PFSK-1 (cell line): ENCODE measurements at regions not wholly inside any gene's neighbourhood (a gene's known extent, or its start where the extent isn't known, plus 50 kb on each side); places are given as distances from the start of the nearest gene placed in this dataset.

ENCODE experiments used
- POLR2AphosphoS5 ChIP-seq: IDR thresholded peaks from 2 replicates; pipeline ENCODE4 v1.6.1; 2012; ENCODE audit warnings: low read depth, mild to moderate bottlenecking, control low read depth, low read length, moderate library complexity
- REST ChIP-seq, 2 experiments: IDR thresholded peaks; 2 replicates each; pipeline versions ENCODE4 v1.6.1 to v1.8.0; 2011 to 2012; ENCODE audit warnings: low read depth in 2 of 2, low read length in 2 of 2, control low read depth in 1 of 2, inconsistent platforms in 1 of 2, mild to moderate bottlenecking in 1 of 2, moderate library complexity in 1 of 2; ENCODE audit not compliant: insufficient read depth in 1 of 2
- TAF1 ChIP-seq: IDR thresholded peaks from 2 replicates; pipeline ENCODE4 v1.6.1; 2012; ENCODE audit warnings: low read length, control low read depth, borderline replicate concordance; ENCODE audit not compliant: insufficient read depth

DNA sequence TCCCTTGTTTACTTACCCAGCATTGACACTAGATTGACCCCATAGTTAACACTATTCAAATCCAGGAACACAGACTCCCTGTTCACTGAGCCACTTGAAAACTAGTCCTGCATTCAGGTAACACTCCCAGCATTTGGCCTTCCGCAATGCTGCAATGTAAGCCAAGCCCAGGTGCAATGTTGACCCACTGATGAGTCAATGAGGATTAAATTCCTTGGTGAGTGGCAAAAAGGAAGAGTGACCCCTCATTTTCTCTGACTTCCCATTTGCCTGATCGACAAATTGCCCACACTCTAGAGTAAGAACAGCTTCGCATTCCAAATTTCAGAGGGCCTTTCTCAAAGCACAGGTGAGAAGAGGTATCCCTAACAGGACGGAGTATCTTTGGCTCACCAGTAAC, 251.9 kb downstream of the FBXO15 start:
- TF ChIP-seq POLR2AphosphoS5: no peak
- TF ChIP-seq TAF1: no peak
- no peak for TF ChIP-seq REST (IDR thresholded peaks at IDR 0.05; ENCODE audit: insufficient read depth in 1 of 2, low read depth in 2 of 2, low read length in 2 of 2)
